Body of pancreas (tissue), 4 donors: ENCODE measurements at regions not wholly inside any gene's neighbourhood (a gene's known extent, or its start where the extent isn't known, plus 50 kb on each side); places are given as distances from the start of the nearest gene placed in this dataset.

Source experiments
- POLR2A ChIP-seq, 3 donors: fragments of 450-650 bp; IDR thresholded peaks; one replicate each; pipeline ENCODE4 v1.6.1; 2016; ENCODE audit warnings: antibody characterized with exemption in 3 of 3, mild to moderate bottlenecking in 2 of 3
- TF ChIP-seq, protein P1 (sequence below), 7 experiments: fragments of 450-650 bp in 4 of 7; fragments of 200-600 bp in 3 of 7; sonication (generic) in 3 of 7; IDR thresholded peaks; one replicate each; pipeline ENCODE4 v1.5.1; 2016 to 2019; ENCODE audit warnings: antibody characterized with exemption in 7 of 7

DNA sequence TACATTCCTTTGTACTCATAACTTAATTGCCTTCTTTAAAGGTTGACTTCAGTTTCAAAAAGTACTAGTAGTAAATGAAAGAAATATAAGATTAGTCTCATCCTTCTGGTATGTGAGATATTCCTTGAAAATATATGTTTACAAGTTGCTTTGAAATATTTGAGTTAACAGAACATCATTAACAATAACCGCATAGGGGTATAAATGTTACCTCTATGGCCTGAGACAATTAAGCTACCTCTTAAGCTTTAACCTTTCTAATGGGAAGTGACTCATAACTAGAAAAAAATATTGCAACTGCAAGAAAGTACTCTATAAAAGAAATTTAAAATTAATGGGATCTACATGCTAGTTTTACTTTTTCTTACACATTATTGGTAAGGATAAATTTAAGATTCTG lies 399.0 kb downstream of the CDH10 start:
- no peak for TF ChIP-seq POLR2A (IDR thresholded peaks at IDR 0.05)
- TF ChIP-seq, protein P1, sequence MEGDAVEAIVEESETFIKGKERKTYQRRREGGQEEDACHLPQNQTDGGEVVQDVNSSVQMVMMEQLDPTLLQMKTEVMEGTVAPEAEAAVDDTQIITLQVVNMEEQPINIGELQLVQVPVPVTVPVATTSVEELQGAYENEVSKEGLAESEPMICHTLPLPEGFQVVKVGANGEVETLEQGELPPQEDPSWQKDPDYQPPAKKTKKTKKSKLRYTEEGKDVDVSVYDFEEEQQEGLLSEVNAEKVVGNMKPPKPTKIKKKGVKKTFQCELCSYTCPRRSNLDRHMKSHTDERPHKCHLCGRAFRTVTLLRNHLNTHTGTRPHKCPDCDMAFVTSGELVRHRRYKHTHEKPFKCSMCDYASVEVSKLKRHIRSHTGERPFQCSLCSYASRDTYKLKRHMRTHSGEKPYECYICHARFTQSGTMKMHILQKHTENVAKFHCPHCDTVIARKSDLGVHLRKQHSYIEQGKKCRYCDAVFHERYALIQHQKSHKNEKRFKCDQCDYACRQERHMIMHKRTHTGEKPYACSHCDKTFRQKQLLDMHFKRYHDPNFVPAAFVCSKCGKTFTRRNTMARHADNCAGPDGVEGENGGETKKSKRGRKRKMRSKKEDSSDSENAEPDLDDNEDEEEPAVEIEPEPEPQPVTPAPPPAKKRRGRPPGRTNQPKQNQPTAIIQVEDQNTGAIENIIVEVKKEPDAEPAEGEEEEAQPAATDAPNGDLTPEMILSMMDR (IDR thresholded peaks at IDR 0.05) = no peak
